DOHH2 (cell line): ENCODE measurements at regions not wholly inside any gene's neighbourhood (a gene's known extent, or its start where the extent isn't known, plus 50 kb on each side); places are given as distances from the start of the nearest gene placed in this dataset.

Experiments used
- H3F3A ChIP-seq: fragments of 200-600 bp; sonication (generic), shearing (Covaris generic); 2 replicates; pipeline ENCODE4 v1.6.0; 2016; ENCODE audit warnings: antibody characterized with exemption, mild to moderate bottlenecking; ENCODE audit not compliant: control insufficient read depth, insufficient read depth
- H3K27ac ChIP-seq: fragments of 200-600 bp; sonication (generic); 2 replicates; pipeline ENCODE4 v1.5.1; 2014; ENCODE audit warnings: low read depth, mild to moderate bottlenecking, low read length, moderate library complexity
- H3K27me3 ChIP-seq: fragments of 200-600 bp; sonication (generic); 2 replicates; pipeline ENCODE4 v1.6.1; 2014; ENCODE audit warnings: mild to moderate bottlenecking, low read length, mixed read lengths; ENCODE audit not compliant: control insufficient read depth
- H3K36me3 ChIP-seq: fragments of 200-600 bp; sonication (generic); 2 replicates; pipeline ENCODE4 v1.6.1; 2014; ENCODE audit warnings: mild to moderate bottlenecking, low read length, moderate library complexity, mixed read lengths; ENCODE audit not compliant: control insufficient read depth
- H3K4me1 ChIP-seq: fragments of 200-600 bp; sonication (generic); 2 replicates; pipeline ENCODE4 v1.6.1; 2014; ENCODE audit warnings: mild to moderate bottlenecking, low read length, mixed read lengths; ENCODE audit not compliant: control insufficient read depth
- H3K4me2 ChIP-seq: fragments of 200-600 bp; sonication (generic); 2 replicates; pipeline ENCODE4 v1.6.0; 2014; ENCODE audit warnings: mild to moderate bottlenecking, low read length, moderate library complexity
- H3K4me3 ChIP-seq: fragments of 200-600 bp; sonication (generic); 2 replicates; pipeline ENCODE4 v1.5.1; 2014; ENCODE audit warnings: mild to moderate bottlenecking, low read length, mixed read lengths
- H3K79me2 ChIP-seq: fragments of 200-600 bp; sonication (generic); 2 replicates; pipeline ENCODE4 v1.6.1; 2014; ENCODE audit warnings: mild to moderate bottlenecking, low read length, mixed read lengths; ENCODE audit not compliant: control insufficient read depth
- H3K9me2 ChIP-seq: fragments of 200-600 bp; sonication (generic); replicated peaks from 2 replicates; pipeline ENCODE4 v1.6.1; 2014; ENCODE audit warnings: mild to moderate bottlenecking, low read length, mixed read lengths; ENCODE audit not compliant: control insufficient read depth
- H3K9me3 ChIP-seq: fragments of 200-600 bp; sonication (generic); 2 replicates; pipeline ENCODE4 v1.6.1; 2014; ENCODE audit warnings: antibody characterized with exemption, low read length, mixed read lengths; ENCODE audit not compliant: control insufficient read depth, insufficient read depth
- H4K20me1 ChIP-seq: fragments of 200-600 bp; sonication (generic); 2 replicates; pipeline ENCODE4 v1.6.0; 2014; ENCODE audit warnings: low read depth, mild to moderate bottlenecking, antibody characterized with exemption, low read length, moderate library complexity; ENCODE audit not compliant: control insufficient read depth, insufficient read depth
- CTCF ChIP-seq: fragments of 200-600 bp; sonication (generic); IDR thresholded peaks from one replicate; pipeline ENCODE4 v1.5.1; 2014; ENCODE audit warnings: antibody characterized with exemption, mild to moderate bottlenecking, low read depth, low read length; ENCODE audit not compliant: poor library complexity, severe bottlenecking
- EZH2phosphoT487 ChIP-seq: fragments of 200-600 bp; sonication (generic); IDR thresholded peaks from 2 replicates; pipeline ENCODE4 v1.6.1; 2017; ENCODE audit warnings: borderline replicate concordance, mild to moderate bottlenecking, antibody characterized with exemption, low read length, moderate library complexity, mixed read lengths

DNA sequence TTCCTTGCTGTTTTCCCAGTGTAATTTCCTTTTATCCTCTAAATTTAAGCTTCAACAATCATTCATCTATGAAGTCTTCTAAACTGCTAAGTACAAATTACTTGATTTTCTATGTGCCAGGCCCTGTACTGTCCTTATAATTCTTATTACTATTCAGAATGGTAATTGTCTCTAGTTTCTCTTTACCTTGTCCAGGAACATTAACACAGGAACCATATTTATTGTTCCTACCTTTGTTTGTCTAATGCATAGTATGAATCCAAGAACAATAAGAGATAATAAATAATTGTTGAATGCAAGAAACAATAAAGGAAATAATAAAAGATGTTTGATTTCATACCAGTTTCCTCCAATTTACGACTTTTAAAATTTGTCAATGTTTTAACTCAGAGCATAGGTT lies 1083.2 kb downstream of the ROBO2 start:
- Histone ChIP-seq H4K20me1 (no peaks in the 10 kb centered on the region), H3K27me3 (no peaks in the 10 kb centered on the region), H3K4me1 (no peaks in the 10 kb centered on the region), H3K9me2 (no peaks in the 10 kb centered on the region), H3K9me3 (no peaks in the 10 kb centered on the region), H3K27ac (no peak overlapping the region), H3K36me3 (no peaks in the 10 kb centered on the region), H3K79me2 (no peaks in the 10 kb centered on the region), H3K4me3 (no peak overlapping the region), H3K4me2 (no peak overlapping the region), H3F3A (no peaks in the 10 kb centered on the region)
- TF ChIP-seq CTCF (no peak), EZH2phosphoT487 (no peak)

- Histone ChIP-seq H3K4me2 (no peak overlapping the region), H3K27ac (no peak overlapping the region), H3K79me2 (no peaks in the 10 kb centered on the region)
These were observed 1089.8 kb downstream of the ROBO2 start for GRCh38 chr3:78129707-78130106.

GRCh38 chr3:78130741-78131290 lies 1090.9 kb downstream of the ROBO2 start:
- H3K4me3 ChIP-seq, result no peak overlapping the region
- no peaks in the 10 kb centered on the region for H3K36me3 ChIP-seq
- H3K27me3 ChIP-seq, result no peaks in the 10 kb centered on the region
- H3K27ac ChIP-seq, result 0 out of 2 replicates have a peak overlapping the region, but pooled peaks have one; percentile 21
- H3K4me1 ChIP-seq, result no peaks in the 10 kb centered on the region
- no peaks in the 10 kb centered on the region for H4K20me1 ChIP-seq
- TF ChIP-seq CTCF (no peak), EZH2phosphoT487 (no peak)
- H3K9me2 ChIP-seq, result no peaks in the 10 kb centered on the region
- H3F3A ChIP-seq, result no peaks in the 10 kb centered on the region
- H3K9me3 ChIP-seq, result no peaks in the 10 kb centered on the region
- no peak overlapping the region for H3K4me2 ChIP-seq
- H3K79me2 ChIP-seq, result no peaks in the 10 kb centered on the region

More at GRCh38 chr3:78129707-78130106, 1089.8 kb downstream of the ROBO2 start:
- no peaks in the 10 kb centered on the region for H3F3A ChIP-seq
- no peak for TF ChIP-seq EZH2phosphoT487
- TF ChIP-seq CTCF, result no peak
- H3K9me3 ChIP-seq, result no peaks in the 10 kb centered on the region
- H3K27me3 ChIP-seq, result no peaks in the 10 kb centered on the region
- H3K36me3 ChIP-seq, result no peaks in the 10 kb centered on the region
- no peak overlapping the region for H3K4me3 ChIP-seq
- H3K9me2 ChIP-seq, result no peaks in the 10 kb centered on the region
- no peaks in the 10 kb centered on the region for H3K4me1 ChIP-seq
- H4K20me1 ChIP-seq, result no peaks in the 10 kb centered on the region

- Histone ChIP-seq H3K79me2 (no peaks in the 10 kb centered on the region), H3K9me2 (no peaks in the 10 kb centered on the region), H3K4me1 (no peaks in the 10 kb centered on the region), H3K36me3 (no peaks in the 10 kb centered on the region), H3K9me3 (no peaks in the 10 kb centered on the region), H4K20me1 (no peaks in the 10 kb centered on the region), H3K27ac (no peak overlapping the region), H3F3A (no peaks in the 10 kb centered on the region), H3K4me2 (no peak overlapping the region), H3K27me3 (no peaks in the 10 kb centered on the region), H3K4me3 (no peak overlapping the region)
- TF ChIP-seq EZH2phosphoT487 (no peak), CTCF (no peak)
These were observed 1094.6 kb downstream of the ROBO2 start for GRCh38 chr3:78134496-78134895.
